ENCODE measurements at regions not wholly inside any gene's neighbourhood (a gene's known extent, or its start where the extent isn't known, plus 50 kb on each side); places are given as distances from the start of the nearest gene placed in this dataset.

- no peak for TF ChIP-seq CTCF (IDR thresholded peaks at IDR 0.05; ENCODE audit: extremely low read depth in 1 of 2, insufficient read depth in 1 of 2, low read depth in 1 of 2, low read length in 2 of 2)
- TF ChIP-seq EZH2 (IDR thresholded peaks at IDR 0.05; ENCODE audit: borderline replicate concordance, low read depth, low read length, severe bottlenecking): no peak
- TF ChIP-seq MYC (IDR thresholded peaks at IDR 0.05; ENCODE audit: low read depth, low read length): no peak
- no peak for TF ChIP-seq POLR2AphosphoS5 (IDR thresholded peaks at IDR 0.05; ENCODE audit: insufficient read depth, low read depth, low read length)
Measured at GRCh38 chr20:22719167-22719591, 134.8 kb upstream of the FOXA2 start.

All from endothelial cell of umbilical vein (primary cell).